ENCODE measurements at regions not wholly inside any gene's neighbourhood (a gene's known extent, or its start where the extent isn't known, plus 50 kb on each side); places are given as distances from the start of the nearest gene placed in this dataset.

- DNase-seq (ENCODE audit: low read depth), result peak; percentile 6
Measured at GRCh38 chr4:141921293-141921692, 284.9 kb downstream of the IL15 start.

GRCh38 chr4:141922236-141922635 lies 285.9 kb downstream of the IL15 start:
- no peak for DNase-seq (ENCODE audit: low read depth)

- no peak for DNase-seq (ENCODE audit: low read depth)
Measured at GRCh38 chr4:141926406-141926805, 290.0 kb downstream of the IL15 start.

GRCh38 chr4:141932490-141932889 lies 296.1 kb downstream of the IL15 start:
- no peak for DNase-seq (ENCODE audit: low read depth)

- peak; percentile 40 for DNase-seq (ENCODE audit: low read depth)
Measured at GRCh38 chr4:141933978-141934377, 297.6 kb downstream of the IL15 start.

GRCh38 chr4:141955696-141956095 lies 319.3 kb downstream of the IL15 start:
- DNase-seq (ENCODE audit: low read depth), result no peak

GRCh38 chr4:141957416-141957815 lies 321.0 kb downstream of the IL15 start:
- DNase-seq (ENCODE audit: low read depth), result no peak

- DNase-seq (ENCODE audit: low read depth), result no peak
Measured at GRCh38 chr4:141962486-141962885, 326.1 kb downstream of the IL15 start.

GRCh38 chr4:141971869-141972268 lies 335.5 kb downstream of the IL15 start:
- DNase-seq (ENCODE audit: low read depth), result no peak

- DNase-seq (ENCODE audit: low read depth), result no peak
Measured at GRCh38 chr4:141972950-141973349, 336.6 kb downstream of the IL15 start.

All from renal cortical epithelial cell (primary cell).